ENCODE measurements at regions not wholly inside any gene's neighbourhood (a gene's known extent, or its start where the extent isn't known, plus 50 kb on each side); places are given as distances from the start of the nearest gene placed in this dataset.

DNA sequence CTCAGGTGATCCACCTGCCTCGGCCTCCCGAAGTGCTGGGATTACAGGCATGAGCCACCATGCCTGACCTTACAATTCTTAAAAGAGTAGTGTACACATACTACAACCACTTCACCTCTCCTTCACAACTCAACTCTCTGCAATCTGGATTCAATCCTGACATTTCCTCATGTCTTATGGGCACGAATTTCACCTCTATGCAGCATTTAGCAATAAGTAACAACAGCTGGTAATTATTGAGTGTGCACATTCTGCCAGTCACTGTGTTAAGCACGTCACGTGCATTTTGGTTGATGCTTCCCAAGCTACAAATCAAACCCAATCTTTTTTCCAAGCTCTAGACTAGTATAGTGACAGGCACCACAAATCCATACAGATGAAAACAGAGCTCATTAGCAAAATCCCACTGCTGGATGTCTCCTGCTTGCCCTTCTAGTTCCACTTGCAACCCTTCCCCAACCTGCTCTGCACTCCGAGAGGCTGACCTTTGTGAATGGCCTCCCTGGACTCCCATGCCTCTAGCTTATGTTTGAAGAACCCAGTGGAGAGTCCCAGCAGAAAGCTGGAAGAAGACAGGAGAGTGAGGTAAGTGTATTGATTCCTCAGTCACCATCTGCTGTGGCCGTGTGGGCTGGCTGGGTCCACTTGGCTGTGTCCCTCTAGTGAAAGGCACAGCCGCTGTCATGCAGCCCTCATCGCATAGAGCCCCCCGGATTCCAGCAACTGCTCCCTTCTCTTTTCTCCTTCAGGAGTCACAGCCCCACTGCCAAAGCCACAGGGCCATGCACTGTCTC lies 176.5 kb downstream of the MEX3B start:
- no peak for DNase-seq (ENCODE audit: low read depth, low spot score)

DNA sequence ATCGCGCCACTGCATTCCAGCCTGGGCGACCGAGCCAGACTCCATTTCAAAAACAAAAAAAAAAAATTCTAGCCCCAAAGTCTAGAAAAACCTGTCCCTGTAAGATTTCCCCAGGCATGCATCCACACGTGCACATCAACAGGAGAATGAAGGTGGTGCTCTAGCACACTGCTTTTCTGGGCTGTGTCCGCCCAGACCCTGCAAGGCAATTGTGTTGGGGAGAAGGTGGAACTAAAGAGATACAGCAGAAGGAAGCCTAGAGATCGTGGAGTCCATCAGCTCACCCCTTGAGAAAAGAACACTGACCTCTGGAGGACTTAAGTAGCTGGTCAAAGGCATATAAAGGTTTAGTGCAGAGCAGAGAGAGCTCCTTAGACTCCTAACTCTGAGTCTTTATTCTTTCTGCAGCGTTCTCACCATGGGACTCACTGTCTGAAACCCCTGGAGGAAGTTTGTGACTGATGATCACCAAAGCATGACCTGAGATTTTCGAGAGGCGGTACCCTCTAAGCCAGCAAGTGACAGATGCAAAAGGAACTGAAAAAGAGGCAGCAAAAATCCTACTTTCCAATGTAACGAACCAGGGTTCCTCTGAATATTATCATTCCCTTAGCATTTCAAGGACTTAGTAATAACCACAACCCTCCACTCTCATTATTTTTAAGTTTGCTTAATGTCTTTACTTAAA lies 179.8 kb downstream of the MEX3B start:
- no peak for DNase-seq (ENCODE audit: low read depth, low spot score)

DNA sequence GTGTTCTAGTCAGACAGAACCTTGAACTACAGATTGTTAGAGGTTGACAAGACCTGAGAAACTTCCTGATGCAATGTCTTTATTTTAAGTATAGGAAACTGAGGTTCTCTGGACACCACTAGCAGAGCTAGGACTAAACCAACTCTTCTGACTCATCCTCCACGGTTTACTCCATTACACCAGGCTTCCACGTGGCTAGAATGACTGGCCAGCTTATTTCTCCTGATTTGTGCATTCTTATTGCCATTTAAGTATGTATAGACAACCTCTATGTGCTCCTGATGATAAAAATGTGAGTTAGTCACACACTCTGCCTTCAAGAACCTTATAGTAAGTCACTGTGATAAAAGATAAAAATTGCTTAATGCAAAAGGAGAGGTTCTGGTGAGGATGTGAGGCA lies 182.7 kb downstream of the MEX3B start:
- no peak for DNase-seq (ENCODE audit: low read depth, low spot score)

- no peak for DNase-seq (ENCODE audit: low read depth, low spot score)
These were observed 185.9 kb downstream of the MEX3B start for GRCh38 chr15:81859737-81860516.

GRCh38 chr15:81858586-81858985 lies 187.2 kb downstream of the MEX3B start:
- no peak for DNase-seq (ENCODE audit: low read depth, low spot score)

GRCh38 chr15:81858136-81858535 lies 187.7 kb downstream of the MEX3B start:
- no peak for DNase-seq (ENCODE audit: low read depth, low spot score)

DNA sequence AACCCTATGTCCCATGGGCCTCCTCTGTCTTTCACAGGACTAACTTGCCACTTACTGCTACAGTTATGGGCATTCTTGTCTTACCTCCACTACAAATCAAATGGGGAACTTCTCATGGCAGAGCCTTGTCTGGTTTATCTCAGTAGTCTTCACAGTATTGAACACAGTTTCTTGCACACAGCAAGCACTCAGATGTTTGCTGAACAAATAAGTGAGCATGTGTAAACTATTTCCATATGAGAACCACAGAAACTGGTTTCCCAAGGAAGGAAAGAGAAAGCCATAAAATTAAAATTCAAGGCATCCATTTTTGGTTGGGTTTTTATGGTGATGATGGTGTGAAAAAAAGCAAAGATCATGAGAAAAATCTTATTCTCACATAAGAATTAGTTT lies 189.2 kb downstream of the MEX3B start:
- no peak for DNase-seq (ENCODE audit: low read depth, low spot score)

DNA sequence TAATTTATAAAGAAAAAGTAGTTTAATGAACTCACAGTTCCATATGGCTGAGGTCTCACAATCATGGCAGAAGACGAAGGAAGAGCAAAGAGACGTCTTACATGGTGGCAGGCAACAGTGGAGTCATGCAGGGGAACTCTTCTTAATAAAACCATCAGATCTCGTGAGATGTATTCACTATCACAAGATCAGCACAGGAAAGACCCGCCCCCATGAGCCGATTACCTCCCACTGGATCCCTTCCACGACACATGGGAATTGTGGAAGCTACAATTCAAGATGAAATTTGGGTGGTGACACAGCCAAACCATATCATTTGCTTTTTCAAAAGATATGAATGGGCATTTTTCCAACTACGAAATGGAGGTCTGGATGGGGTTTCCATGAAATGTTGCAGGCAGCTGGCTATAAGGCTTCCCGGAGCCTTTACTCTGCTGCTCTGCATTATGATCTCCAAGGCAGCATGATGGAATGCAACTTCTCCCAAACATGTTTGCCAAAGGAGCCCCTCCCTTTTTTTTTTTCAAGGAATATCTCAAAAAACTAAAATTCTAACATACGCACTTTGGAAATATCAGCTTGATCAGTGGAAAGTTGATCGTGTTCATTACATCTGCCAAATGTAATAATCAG lies 189.7 kb downstream of the MEX3B start:
- no peak for DNase-seq (ENCODE audit: low read depth, low spot score)

DNA sequence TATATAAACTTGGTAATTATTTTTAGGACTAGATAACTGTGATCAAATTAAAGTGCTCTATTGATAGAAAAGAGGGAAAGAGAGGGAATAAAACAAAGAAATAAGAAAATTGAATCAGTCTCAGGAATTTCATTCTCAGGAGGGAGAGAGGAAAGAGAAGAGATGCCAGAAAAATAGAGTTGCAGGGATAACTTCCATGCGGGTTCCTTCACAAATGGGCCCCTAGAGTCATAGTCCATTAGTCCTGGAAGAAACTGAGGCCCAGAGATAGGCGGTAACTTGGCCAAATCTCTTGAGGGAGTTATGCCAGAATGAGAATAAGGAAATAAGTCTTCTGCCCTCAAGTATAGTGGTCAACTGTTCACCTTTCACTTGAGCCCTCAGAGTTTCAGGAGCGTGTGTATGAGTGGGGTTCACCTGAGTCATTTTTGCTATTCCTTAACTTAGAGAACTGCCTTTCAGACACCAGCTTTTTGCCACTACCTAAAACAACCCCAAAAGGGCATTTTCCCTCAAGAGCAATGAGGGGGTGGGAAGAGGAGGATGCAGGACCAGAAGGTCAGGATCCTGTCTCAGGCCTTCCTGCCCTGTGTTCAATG lies 192.6 kb downstream of the MEX3B start:
- no peak for DNase-seq (ENCODE audit: low read depth, low spot score)

DNA sequence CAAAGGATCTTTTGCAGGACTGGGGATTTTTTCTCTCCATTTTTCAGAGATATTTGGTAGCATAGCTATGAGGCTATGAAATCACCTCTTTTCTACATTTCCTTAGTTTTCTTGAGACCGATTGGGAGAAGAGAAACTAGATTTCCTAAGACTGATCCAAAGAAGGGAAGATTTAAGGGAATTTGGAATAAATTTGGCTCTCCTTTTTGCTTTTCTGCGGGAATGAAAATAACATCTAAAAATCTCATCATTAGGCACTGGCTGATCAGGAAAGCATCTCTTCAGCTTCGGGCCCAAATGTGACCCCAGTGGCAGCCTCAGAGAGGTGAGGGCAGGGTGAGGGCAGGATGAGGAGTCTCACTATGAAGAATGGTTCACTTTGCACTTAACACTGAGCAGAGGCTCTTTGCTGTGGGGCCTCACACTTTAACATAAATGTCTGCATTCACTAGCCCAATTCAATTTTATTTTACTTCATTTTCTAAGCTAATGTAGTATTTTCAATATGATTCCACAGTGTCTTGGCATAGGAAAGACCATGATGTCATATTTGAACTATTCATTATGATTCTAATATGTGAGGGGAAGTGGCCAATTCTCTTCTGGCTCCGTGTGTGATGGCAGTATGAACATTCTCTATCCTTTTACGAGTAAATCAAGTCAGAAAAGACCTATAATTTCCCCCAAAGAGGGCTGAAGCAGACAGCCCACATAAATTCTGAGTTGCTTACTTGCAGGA lies 193.2 kb downstream of the MEX3B start:
- DNase-seq (ENCODE audit: low read depth, low spot score), result no peak

GRCh38 chr15:81851757-81852156 lies 194.1 kb downstream of the MEX3B start:
- DNase-seq (ENCODE audit: low read depth, low spot score), result no peak

- DNase-seq (ENCODE audit: low read depth, low spot score), result no peak
These were observed 194.5 kb downstream of the MEX3B start for GRCh38 chr15:81851325-81851724.

DNA sequence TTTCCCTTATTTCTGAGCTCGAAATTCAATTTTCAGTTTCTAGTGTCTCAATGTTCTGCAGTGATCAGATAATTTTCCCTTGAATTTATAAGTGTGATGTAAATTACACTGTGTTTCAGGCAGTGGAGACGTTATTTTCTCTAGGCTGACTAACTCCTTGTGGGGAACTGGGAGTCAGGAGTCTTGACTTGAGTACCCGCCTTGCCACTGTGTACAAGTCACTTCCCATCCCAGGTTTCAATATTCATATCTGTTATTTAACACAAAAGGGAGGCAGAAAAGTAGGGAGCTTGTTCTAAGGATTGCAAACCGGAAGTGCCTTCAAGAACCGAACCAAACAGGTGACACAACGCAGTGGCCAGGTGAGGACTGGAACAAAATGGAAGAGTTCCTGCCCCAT lies 196.5 kb downstream of the MEX3B start:
- DNase-seq (ENCODE audit: low read depth, low spot score), result no peak

GRCh38 chr15:81848701-81849100 lies 197.1 kb downstream of the MEX3B start:
- no peak for DNase-seq (ENCODE audit: low read depth, low spot score)

GRCh38 chr15:81843757-81844407 lies 201.9 kb downstream of the MEX3B start:
- DNase-seq (ENCODE audit: low read depth, low spot score), result no peak

DNA sequence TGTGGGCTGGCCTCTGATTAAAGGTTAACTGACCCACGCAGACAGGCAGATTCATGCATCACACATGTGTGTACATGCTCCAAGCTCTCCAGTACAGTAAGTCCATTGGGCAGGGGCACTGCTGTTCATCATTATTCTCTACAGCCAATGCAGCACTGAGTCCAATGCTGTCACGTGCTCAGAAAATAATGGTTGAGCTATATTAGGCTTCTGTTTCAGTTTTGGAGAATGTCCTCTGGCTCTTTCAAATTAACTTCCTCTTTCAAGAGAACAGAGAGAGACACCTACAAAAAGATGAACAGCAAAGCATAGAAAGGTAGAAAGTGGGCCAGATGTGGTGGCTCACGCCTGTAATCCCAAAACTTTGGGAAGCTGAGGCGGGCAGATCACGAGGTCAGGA lies 202.6 kb downstream of the MEX3B start:
- DNase-seq (ENCODE audit: low read depth, low spot score), result no peak

DNA sequence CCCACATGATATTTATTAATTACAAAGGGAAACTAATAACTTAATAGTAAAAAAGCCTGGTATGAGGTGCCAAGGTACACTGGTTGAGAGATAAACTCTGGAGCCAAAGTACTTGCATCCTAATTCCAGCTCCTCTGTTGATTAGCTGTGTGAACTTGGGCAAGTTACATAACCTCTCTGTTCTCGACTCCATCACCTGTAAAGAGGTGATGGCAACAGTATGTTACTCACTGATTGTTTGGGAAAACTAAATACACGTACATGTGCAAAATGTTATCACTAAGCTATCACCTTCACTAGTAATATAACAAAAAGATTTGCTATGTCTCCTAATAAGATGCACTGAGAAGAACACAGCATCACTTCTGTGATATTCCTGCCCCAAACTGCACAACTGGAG lies 206.4 kb downstream of the MEX3B start:
- no peak for DNase-seq (ENCODE audit: low read depth, low spot score)

- no peak for DNase-seq (ENCODE audit: low read depth, low spot score)
These were observed 210.1 kb downstream of the MEX3B start for GRCh38 chr15:81835731-81836130.

- DNase-seq (ENCODE audit: low read depth, low spot score), result no peak
These were observed 215.3 kb downstream of the MEX3B start for GRCh38 chr15:81830520-81830919.

- no peak for DNase-seq (ENCODE audit: low read depth, low spot score)
These were observed 215.9 kb downstream of the MEX3B start for GRCh38 chr15:81829918-81830317.

All from smooth muscle cell of the brain vasculature (primary cell).